ENCODE measurements at regions not wholly inside any gene's neighbourhood (a gene's known extent, or its start where the extent isn't known, plus 50 kb on each side); places are given as distances from the start of the nearest gene placed in this dataset.

DNA sequence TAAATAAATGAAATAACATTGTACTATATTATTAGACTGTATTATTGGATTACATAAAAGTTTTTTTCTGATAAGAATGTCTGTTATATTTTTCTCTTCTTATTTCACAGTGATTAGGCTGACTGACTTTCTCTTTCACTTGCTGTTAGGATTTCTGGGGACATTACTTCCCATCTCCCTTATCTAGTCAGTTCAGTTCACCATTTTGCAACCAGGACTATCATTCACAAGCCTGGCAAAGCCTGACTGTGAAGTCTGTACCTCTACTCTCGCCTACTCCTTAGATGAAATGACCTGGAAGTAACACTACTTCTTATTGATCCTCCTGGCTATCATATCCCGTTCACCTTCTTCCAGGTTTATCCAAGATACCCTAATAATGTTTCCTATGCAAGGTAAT lies 676.6 kb downstream of the USP25 start:
- no peaks in the 10 kb centered on the region for H3K36me3 Mint-ChIP-seq
- ATAC-seq (no peak), DNase-seq (ENCODE audit: low spot score in 2 of 2) (no peak)
- no peak overlapping the region for H3K27ac Mint-ChIP-seq
- peaks cover 0 to 8% of the 10 kb centered on the region in 2 donors for H3K9me3 Mint-ChIP-seq

DNA sequence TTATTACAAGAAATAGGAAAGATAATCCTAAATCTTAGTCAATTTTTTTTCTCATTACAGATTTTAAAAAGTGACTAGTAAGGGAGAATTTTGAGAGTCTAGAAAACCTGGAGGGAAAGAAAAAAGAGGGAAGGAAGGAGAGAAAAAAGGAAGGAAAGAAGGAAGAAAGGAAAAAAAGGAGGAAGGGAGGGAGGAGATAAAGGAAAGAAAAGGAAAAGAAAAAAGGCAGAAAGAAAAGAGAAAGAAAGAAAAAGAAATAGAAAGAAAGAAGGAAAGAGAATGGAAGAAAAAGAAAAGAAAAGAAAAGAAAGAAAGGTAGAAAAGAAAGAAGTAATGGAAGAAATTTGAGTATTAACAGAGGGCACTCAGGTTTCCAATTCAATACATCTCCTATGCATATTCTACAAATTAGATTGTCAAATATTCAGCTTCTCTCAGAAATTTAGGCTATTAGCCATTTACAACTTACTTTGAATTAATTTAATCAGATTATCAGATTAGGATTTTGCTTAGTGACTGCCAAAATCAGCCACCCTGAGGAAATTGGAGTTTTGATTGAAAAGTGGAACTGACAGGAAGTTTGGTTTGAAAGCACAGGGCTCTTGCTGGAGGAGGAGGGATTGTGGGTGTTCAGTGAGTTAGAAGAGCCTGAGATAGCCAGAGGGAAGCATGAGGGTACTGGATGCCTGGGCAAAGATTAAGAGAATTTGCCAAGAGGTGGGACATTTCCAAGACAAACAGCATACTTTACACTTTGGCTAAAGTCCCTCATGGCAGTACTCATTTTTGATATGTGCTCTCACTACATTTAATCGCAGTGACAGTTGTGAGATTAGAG lies 677.8 kb downstream of the USP25 start:
- Mint-ChIP-seq H3K27ac (no peak overlapping the region), H3K36me3 (no peaks in the 10 kb centered on the region), H3K9me3 (peaks cover 0 to 9% of the 10 kb centered on the region in 2 donors)
- ATAC-seq (no peak), DNase-seq (ENCODE audit: low spot score in 2 of 2) (no peak)

- Mint-ChIP-seq H3K36me3 (no peaks in the 10 kb centered on the region), H3K9me3 (peaks cover 0 to 9% of the 10 kb centered on the region in 2 donors), H3K27ac (no peak overlapping the region)
- no peak for ATAC-seq
- DNase-seq (ENCODE audit: low spot score in 2 of 2): no peak
Measured at GRCh38 chr21:16408280-16408679, 678.5 kb downstream of the USP25 start.

- Mint-ChIP-seq H3K9me3 (peaks cover 0 to 6% of the 10 kb centered on the region in 2 donors), H3K36me3 (no peaks in the 10 kb centered on the region), H3K27ac (no peak overlapping the region)
- no peak for DNase-seq (ENCODE audit: low spot score in 2 of 2)
- ATAC-seq: no peak
Measured at GRCh38 chr21:16409352-16409751, 679.6 kb downstream of the USP25 start.

DNA sequence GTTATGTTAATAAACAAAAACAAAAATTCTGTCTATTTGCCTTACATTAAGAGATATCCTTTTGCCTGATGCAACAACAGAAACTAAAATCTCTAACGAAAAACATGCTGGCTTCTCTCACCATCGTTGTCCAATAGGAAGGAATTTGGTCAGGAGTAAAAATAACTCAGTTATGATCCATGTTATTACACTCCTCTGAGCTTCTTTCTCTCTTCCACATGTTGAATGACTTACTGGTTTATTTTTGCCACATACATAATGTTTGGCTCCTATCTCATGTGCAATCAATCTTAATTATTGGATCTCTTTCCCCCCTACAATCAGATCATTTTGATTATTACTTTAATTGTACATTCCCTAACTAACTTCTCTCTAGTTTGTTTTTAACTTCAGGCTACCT lies 688.4 kb downstream of the USP25 start:
- Mint-ChIP-seq H3K27ac (no peak overlapping the region), H3K36me3 (no peaks in the 10 kb centered on the region), H3K9me3 (no peaks in the 10 kb centered on the region)
- DNase-seq (ENCODE audit: low spot score in 2 of 2): no peak
- no peak for ATAC-seq

- Mint-ChIP-seq H3K36me3 (no peaks in the 10 kb centered on the region), H3K27ac (no peak overlapping the region), H3K9me3 (no peaks in the 10 kb centered on the region)
- DNase-seq (ENCODE audit: low spot score in 2 of 2): no peak
- ATAC-seq: no peak
Measured at GRCh38 chr21:16418642-16419041, 688.9 kb downstream of the USP25 start.

DNA sequence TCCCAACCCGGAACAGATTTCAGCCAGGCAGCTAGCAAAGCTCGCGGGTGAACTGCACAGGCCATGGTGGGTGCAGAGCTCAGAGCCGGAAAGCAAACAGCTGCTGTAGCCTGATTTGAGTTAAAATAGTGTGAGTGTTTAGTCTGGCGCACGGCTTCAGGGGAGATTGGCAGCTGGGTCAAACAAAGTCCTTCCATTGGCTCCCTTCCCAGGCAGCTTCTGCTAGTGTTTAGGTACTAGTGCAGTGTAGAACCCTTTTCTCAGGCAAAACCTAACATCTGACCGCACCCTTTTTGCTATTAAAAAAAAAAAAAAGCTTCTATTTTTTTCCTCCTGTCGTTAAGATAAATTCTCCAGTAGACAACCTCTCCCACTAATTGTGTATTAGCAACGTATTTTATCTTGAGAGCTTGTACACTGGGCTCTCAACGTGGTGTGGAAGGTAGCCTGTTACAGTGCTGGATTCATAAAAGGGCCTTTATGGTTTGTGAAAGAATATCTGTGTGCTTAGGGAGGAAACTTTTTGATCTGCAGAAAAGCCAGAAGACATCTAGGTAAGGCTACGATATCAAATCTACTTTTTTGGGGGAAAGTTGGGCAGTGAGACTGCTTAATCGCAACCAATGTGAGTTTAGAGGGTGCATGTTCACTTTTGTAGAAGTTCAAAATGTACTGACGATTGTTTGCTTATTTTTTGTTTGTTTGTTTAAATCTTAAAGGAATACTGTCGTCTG lies 689.6 kb downstream of the USP25 start:
- DNase-seq (ENCODE audit: low spot score in 2 of 2) (no peak), ATAC-seq (no peak)
- Mint-ChIP-seq H3K9me3 (no peaks in the 10 kb centered on the region), H3K36me3 (no peaks in the 10 kb centered on the region), H3K27ac (no peak overlapping the region)

- DNase-seq (ENCODE audit: low spot score in 2 of 2) (no peak), ATAC-seq (no peak)
- H3K9me3 Mint-ChIP-seq: no peaks in the 10 kb centered on the region
- H3K27ac Mint-ChIP-seq: no peak overlapping the region
- H3K36me3 Mint-ChIP-seq: no peaks in the 10 kb centered on the region
Measured at GRCh38 chr21:16420031-16420724, 690.4 kb downstream of the USP25 start.

DNA sequence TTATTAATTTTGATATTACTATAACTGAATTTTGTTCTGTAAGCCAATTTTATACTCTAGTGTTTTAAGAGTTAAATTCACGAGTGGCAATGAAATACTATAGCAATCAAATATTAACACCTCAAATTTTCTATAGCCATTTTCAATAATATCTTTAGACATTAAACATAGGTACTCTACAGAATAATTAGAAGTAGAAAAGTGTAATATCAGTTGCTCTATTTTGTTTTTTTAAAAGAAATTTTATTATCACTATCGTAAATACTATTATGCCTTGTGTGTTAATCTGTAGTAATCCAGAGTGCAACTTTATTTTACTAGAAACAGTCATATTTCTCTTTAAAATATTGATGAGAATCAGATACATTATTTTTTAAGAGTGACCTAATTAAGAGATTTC lies 691.2 kb downstream of the USP25 start:
- no peak for DNase-seq (ENCODE audit: low spot score in 2 of 2)
- Mint-ChIP-seq H3K36me3 (no peaks in the 10 kb centered on the region), H3K9me3 (no peaks in the 10 kb centered on the region)

GRCh38 chr21:16421965-16422364 lies 692.2 kb downstream of the USP25 start:
- Mint-ChIP-seq H3K36me3 (no peaks in the 10 kb centered on the region), H3K9me3 (no peaks in the 10 kb centered on the region), H3K27ac (no peak overlapping the region)
- no peak for DNase-seq (ENCODE audit: low spot score in 2 of 2)
- ATAC-seq: no peak

More for the DNA sequence above, 691.2 kb downstream of the USP25 start:
- no peak for ATAC-seq
- H3K27ac Mint-ChIP-seq: no peak overlapping the region

- DNase-seq (ENCODE audit: low spot score in 2 of 2) (no peak), ATAC-seq (no peak)
- no peaks in the 10 kb centered on the region for H3K9me3 Mint-ChIP-seq
- no peaks in the 10 kb centered on the region for H3K36me3 Mint-ChIP-seq
- no peak overlapping the region for H3K27ac Mint-ChIP-seq
Measured at GRCh38 chr21:16422702-16423101, 692.9 kb downstream of the USP25 start.

GRCh38 chr21:16423921-16424320 lies 694.1 kb downstream of the USP25 start:
- H3K9me3 Mint-ChIP-seq: no peaks in the 10 kb centered on the region
- no peak for DNase-seq (ENCODE audit: low spot score in 2 of 2)
- no peak overlapping the region for H3K27ac Mint-ChIP-seq
- no peaks in the 10 kb centered on the region for H3K36me3 Mint-ChIP-seq
- no peak for ATAC-seq

DNA sequence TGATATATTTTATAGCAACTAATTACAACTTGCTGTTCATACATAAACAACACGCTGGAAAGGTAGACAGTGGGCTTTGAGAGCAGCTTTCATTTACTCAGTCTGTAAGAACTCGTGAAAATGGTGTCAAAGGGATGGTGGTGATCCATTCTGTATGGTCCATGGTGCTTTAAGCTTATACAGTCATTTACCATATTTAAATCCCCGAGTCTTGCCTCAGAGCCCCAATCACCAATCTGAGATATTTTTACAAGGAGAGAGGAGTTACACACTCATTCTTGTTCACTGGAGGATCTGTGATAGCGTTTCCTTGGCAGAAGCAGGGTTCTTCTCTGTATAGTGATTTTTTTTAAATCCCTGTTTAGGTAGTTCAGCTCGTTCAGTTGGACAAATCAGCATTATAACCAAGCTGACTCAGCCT lies 694.6 kb downstream of the USP25 start:
- DNase-seq (ENCODE audit: low spot score in 2 of 2) (no peak), ATAC-seq (no peak)
- H3K36me3 Mint-ChIP-seq: no peaks in the 10 kb centered on the region
- no peak overlapping the region for H3K27ac Mint-ChIP-seq
- H3K9me3 Mint-ChIP-seq: no peaks in the 10 kb centered on the region

DNA sequence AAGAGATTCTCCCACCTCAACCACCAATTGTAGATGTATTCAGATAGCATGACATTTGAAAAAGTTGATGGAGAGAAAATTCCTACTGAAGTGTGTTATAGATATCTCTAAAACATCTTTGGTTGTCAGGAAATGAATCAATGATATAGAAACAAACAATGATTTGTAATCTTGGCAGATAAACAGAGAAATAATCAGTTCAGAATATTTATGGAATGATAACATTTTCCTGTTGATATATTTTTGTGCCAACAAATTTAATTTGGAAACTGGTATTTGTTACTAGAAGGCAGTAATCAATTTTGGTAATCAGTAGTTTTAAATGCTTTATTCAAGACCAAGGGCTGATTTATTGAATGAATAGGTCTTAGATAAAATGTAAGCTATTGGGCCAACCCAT lies 695.6 kb downstream of the USP25 start:
- no peak for DNase-seq (ENCODE audit: low spot score in 2 of 2)
- Mint-ChIP-seq H3K9me3 (no peaks in the 10 kb centered on the region), H3K27ac (no peak overlapping the region), H3K36me3 (no peaks in the 10 kb centered on the region)
- no peak for ATAC-seq

GRCh38 chr21:16426936-16427335 lies 697.2 kb downstream of the USP25 start:
- no peak for ATAC-seq
- H3K36me3 Mint-ChIP-seq: no peaks in the 10 kb centered on the region

GRCh38 chr21:16427587-16428087 lies 697.9 kb downstream of the USP25 start:
- Mint-ChIP-seq H3K27ac (no peak overlapping the region), H3K9me3 (no peaks in the 10 kb centered on the region), H3K36me3 (no peaks in the 10 kb centered on the region)
- ATAC-seq (no peak), DNase-seq (ENCODE audit: low spot score in 2 of 2) (no peak)

More at GRCh38 chr21:16426936-16427335, 697.2 kb downstream of the USP25 start:
- no peaks in the 10 kb centered on the region for H3K9me3 Mint-ChIP-seq
- H3K27ac Mint-ChIP-seq: no peak overlapping the region
- no peak for DNase-seq (ENCODE audit: low spot score in 2 of 2)

DNA sequence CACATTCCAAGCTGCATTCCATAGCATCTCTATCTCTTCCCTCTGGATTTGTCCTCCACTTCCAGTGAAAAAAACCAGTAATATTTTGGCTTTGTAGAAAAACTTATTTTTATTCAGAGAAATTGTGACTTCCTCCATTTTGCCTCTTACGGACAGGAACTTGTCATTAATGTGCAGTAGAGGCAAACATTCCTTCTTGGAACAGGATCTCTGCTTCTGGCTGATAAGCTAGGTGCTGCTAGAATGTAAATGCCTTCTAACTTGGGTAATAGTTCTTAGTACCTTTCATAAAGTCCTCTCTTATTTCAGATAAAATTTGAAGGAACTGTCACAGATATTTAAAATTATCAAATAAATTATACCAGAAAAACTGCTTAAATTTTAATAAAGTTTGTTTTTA lies 707.8 kb downstream of the USP25 start:
- ATAC-seq (no peak), DNase-seq (ENCODE audit: low spot score in 2 of 2) (no peak)
- no peak overlapping the region for H3K27ac Mint-ChIP-seq
- peaks cover 0 to 4% of the 10 kb centered on the region in 2 donors for H3K9me3 Mint-ChIP-seq
- H3K36me3 Mint-ChIP-seq: no peaks in the 10 kb centered on the region
